Skeletal muscle satellite cell (primary cell): ENCODE measurements at regions not wholly inside any gene's neighbourhood (a gene's known extent, or its start where the extent isn't known, plus 50 kb on each side); places are given as distances from the start of the nearest gene placed in this dataset.

ENCODE experiments used
- H3K27me3 ChIP-seq: 2 replicates; pipeline ENCODE4 v1.7.0; 2013; ENCODE audit warnings: low read length; ENCODE audit not compliant: control insufficient read depth, insufficient read depth
- H3K36me3 ChIP-seq: 2 replicates; pipeline ENCODE4 v1.7.0; 2013; ENCODE audit warnings: mild to moderate bottlenecking, control low read depth, low read length; ENCODE audit not compliant: insufficient read depth
- H3K4me1 ChIP-seq: 2 replicates; pipeline ENCODE4 v1.7.0; 2013; ENCODE audit warnings: low read length; ENCODE audit not compliant: control insufficient read depth, insufficient read depth
- H3K4me2 ChIP-seq: 2 replicates; pipeline ENCODE4 v1.7.0; 2013; ENCODE audit warnings: mild to moderate bottlenecking, low read length
- H3K4me3 ChIP-seq: 2 replicates; pipeline ENCODE4 v1.7.0; 2013; ENCODE audit warnings: low read length
- H3K9ac ChIP-seq: 2 replicates; pipeline ENCODE4 v1.7.0; 2013; ENCODE audit warnings: mild to moderate bottlenecking, low read depth, low read length, moderate library complexity
- H3K9me3 ChIP-seq: replicated peaks from 2 replicates; pipeline ENCODE4 v1.7.0; 2013; ENCODE audit warnings: mild to moderate bottlenecking, control low read depth, low read length

DNA sequence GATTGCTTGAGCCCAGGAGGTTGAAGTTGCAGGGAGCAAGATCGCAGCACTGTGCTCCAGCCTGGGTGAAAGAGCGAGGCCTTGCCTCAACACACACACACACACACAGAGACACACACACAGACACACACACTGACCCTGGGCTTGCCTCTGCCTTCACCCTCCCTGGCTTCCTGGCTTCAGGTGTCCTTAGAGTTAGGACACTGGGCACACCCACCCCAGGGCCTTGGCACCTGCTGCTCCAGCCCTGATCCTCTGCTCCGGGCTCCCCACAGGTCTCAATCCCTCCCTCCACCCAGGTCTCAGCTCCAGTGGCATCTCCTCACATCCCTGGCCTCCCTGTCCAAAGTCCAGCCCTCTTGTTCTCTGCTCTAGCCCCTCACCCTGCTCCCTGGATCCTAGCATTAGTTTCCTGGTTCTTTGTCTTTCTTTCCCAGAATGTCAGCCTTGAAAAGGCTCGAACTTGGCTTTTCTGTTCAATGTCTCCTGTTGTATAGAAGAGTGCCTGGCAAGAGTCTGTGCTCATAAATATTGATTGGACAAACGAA is 212.9 kb downstream of the C9orf50 start:
- Histone ChIP-seq H3K27me3 (peaks cover 6% of the 10 kb centered on the region), H3K36me3 (no peaks in the 10 kb centered on the region), H3K9me3 (no peaks in the 10 kb centered on the region), H3K4me3 (no peak overlapping the region), H3K4me2 (no peak overlapping the region), H3K4me1 (peaks cover 7% of the 10 kb centered on the region), H3K9ac (no peak overlapping the region)

DNA sequence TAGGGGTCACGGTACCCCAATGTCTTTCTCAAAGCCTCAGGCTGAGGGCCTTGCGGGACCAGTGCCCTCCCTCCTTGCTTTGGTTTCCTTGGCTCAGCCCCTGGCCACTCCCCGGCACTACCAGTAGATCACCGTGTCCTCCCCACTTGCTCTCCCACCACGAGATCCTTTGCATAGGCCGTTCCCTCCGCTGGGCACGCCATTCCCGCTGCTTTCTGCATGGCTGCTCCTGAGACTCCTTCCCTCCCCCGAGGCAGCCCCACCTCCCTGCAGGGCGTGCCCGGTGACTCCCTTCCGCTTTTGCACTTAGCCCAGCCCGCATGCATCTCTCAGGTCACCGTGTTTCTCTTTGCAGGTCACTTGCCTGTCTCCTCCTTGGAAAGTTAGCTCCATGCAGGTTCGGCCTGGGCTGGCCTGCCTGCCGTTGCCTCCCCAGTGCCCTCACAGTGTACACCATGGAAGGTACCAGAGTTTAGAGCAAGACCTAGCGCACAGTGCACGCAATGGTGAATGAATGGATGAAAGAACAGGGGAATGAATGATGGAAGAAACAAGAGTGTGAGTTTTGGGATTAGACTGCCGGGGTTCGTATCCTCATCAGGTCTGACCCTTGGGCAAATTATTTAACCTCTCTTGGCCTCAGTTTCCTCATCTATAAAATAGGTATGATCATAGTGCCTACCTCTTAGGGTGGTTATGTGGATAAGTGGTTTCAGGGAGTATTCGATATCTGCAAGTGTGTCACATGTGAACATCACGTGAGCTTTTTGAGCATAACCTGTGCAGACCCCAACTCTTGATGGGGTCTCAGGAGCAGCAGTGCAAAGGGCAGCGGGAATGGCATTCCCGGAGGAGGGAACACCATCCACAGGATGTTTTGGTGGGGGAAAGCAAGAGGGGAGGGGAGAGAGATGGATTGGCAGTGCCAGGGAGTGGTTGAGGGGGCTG is 214.3 kb downstream of the C9orf50 start:
- Histone ChIP-seq H3K4me2 (no peak overlapping the region), H3K9me3 (no peaks in the 10 kb centered on the region), H3K9ac (no peak overlapping the region), H3K4me3 (no peak overlapping the region), H3K27me3 (peaks cover 6% of the 10 kb centered on the region), H3K36me3 (no peaks in the 10 kb centered on the region), H3K4me1 (no peaks in the 10 kb centered on the region)

DNA sequence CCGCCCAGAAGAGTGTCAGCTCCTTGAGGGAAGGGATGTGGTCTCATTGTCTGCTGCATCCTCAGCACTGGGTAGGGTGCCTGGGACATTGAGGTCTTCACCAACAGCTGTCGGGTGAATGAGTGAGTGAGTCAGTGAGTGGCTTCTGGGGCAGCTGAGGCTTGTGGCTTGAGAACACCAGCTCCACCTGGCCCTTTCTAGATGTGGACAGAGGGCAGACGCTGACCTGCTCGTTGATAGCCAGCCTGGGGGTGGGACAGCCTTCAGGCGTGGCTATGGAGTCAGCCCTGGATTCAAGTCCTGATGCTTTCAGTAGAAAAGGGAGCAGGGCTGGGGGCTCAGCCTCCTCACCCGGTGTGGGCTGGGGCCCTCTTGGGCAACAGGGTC is 215.1 kb downstream of the C9orf50 start:
- H3K9ac ChIP-seq = no peak overlapping the region
- H3K36me3 ChIP-seq = no peaks in the 10 kb centered on the region
- no peaks in the 10 kb centered on the region for H3K9me3 ChIP-seq
- H3K4me1 ChIP-seq = no peaks in the 10 kb centered on the region
- peaks cover 6% of the 10 kb centered on the region for H3K27me3 ChIP-seq
- H3K4me2 ChIP-seq = no peak overlapping the region
- no peak overlapping the region for H3K4me3 ChIP-seq

DNA sequence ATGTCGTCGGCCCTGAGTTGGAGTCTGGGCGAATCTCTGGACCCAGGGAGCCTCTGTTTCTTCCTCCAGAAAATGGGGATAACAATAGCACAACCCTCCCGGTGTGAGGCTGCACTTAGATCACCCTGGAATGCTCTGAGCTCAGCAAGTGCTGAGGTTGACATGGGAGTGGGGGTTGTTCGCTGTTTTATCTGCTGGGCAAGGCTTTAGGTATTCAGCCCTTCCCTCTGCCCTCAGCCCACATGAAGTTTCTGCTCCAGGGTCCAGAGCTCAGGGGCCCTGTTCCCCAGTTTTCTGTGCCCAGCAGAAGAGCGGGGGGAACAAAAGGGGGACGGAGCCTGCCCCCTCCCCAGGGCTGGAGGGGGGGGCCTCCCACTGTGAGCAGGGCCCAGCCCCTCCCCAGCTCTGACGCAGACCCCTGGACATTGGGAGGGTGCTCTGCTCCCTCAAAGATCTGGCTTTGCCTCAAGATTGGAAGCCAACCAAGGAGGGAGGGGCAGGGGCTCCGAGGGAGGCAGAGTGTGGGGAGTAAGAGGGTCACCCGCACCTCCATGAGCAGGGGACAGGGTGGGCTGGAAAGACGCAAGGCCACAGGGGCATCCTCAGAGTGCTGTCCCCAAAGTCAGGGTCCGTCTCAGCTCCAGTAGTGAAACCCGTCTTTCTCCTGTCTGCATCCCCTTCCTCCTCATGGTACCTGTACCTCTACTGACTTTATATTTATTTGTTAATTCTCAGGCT is 215.6 kb downstream of the C9orf50 start:
- Histone ChIP-seq H3K4me1 (no peaks in the 10 kb centered on the region), H3K27me3 (peaks cover 6% of the 10 kb centered on the region), H3K9ac (no peak overlapping the region), H3K9me3 (no peaks in the 10 kb centered on the region), H3K4me2 (no peak overlapping the region), H3K4me3 (no peak overlapping the region), H3K36me3 (no peaks in the 10 kb centered on the region)

DNA sequence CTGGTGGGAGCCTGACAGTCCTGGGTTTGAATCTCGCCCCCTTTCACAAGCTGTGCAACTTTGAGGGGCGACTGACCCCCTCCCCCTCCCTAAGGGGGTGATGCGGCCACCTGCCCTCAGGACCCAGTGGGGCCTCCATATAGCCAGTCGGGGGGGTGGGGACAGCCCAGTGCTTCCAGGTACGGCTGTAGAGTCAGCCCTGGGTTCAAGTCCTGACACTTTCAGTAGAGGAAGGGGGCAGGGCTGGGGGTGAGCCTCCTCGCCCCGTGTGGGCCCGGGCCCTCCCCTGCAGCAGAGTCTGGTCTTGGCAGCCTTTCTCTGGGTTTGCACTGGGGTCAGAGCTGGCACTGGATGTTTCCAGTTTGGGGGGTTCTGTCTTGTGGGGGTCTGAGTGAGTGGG is 216.3 kb downstream of the C9orf50 start:
- H3K27me3 ChIP-seq = peaks cover 6% of the 10 kb centered on the region
- H3K9ac ChIP-seq = no peak overlapping the region
- no peaks in the 10 kb centered on the region for H3K36me3 ChIP-seq
- H3K9me3 ChIP-seq = no peaks in the 10 kb centered on the region
- H3K4me2 ChIP-seq = no peak overlapping the region
- H3K4me1 ChIP-seq = no peaks in the 10 kb centered on the region
- no peak overlapping the region for H3K4me3 ChIP-seq

DNA sequence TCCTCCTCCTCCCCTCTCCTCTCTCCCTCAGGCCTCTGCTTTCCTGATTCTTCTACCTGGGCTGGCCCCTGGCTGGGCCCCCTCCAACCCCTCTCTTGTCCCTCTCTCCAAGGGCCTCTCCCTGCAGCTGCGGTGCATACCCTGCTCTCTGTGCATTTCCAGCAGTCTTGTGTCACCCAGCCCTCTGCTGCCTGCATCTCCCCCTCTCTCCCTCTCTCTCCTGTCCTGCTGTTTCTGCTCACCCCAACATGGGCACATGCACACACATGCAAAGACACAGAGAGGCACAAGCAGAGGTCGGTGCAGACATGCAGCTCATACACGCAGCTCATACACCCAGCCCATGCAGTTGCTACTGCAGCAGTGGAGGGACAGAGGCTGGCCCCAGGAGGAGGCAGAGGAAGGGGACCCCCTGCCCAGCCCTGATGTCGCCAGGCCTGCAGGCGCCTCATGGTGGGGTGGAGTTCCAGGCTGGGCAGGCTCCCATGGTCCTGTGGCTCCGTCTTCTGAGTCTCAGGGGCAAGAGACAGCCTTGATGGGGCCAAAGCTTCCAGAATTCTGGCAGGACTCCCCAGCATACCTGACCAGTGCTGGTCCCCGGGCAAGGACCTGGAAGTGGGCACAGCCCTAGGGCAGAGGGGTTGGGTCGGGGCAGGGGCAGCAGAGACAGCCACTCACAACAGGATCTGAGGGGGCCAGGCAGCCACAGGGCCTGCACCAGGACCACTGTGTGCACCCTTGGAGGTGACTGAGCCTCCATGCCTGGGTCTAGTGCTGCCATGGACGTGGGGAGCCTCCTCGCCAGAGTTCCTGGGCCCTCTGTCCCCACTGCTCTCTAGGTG is 216.9 kb downstream of the C9orf50 start:
- Histone ChIP-seq H3K4me1 (no peaks in the 10 kb centered on the region), H3K4me3 (no peak overlapping the region), H3K9ac (no peak overlapping the region), H3K4me2 (no peak overlapping the region), H3K9me3 (no peaks in the 10 kb centered on the region), H3K36me3 (no peaks in the 10 kb centered on the region), H3K27me3 (peaks cover 6% of the 10 kb centered on the region)

DNA sequence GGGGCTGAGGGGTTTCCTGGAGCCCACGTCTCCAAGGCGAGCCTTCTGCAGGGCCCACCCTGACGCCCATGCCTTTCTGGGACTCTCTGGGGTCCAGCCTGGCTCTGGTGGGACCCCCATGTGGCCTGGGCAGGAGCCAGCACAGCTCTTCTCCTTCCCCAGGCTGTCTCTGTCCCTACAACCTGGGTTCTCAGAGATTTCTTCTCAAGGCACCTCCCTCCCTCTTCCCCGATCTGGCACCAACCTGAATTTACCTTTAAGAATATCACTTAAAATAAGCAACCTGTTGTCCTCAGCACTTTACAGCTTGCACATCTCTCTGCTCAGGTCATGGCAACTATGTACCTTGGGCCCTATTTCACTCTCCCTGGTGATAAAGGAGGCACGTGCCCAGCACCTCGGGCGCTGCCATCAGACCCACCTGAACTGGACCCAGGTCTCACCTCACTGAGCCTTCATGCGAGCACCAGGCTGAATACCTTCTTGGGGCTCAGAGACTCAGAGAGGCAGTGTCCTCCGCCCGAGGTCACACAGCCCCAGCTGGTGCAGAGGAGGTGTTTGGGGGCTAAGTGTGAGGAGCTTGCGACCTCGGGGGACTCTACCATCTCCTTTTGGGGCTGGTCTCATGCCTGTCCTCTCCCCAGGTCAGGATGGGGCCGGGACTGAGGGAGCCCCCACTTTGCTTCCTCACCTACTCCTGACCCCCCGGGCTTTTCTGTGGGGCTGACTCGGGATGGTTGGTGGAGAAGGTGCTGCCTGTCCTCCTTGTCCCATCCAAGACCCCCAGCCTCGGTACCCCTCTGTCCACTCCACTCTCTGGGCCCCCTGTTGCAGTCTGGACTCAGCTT is 217.7 kb downstream of the C9orf50 start:
- Histone ChIP-seq H3K27me3 (peaks cover 6% of the 10 kb centered on the region), H3K9me3 (no peaks in the 10 kb centered on the region), H3K36me3 (no peaks in the 10 kb centered on the region), H3K4me2 (no peak overlapping the region), H3K9ac (no peak overlapping the region), H3K4me1 (no peaks in the 10 kb centered on the region), H3K4me3 (no peak overlapping the region)

DNA sequence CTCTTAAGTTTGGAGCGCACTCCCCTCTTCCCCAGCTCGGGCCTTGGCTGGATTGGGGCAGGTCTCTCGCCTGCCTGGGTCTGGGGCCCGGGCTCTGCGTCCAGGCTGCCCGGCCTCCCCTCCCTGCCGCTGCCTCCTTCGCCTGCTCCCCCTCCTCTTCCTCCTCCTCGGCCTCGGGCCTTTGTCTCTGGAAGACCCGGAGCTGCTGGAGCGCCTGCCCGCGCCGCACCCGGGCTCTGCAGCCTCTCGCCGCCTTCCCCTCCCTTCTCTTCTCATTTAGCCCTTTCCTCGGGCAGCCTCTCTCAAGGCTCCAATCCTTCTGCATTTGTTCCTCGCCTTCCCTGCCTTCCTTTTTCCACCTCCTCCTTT is 218.5 kb downstream of the C9orf50 start:
- Histone ChIP-seq H3K9ac (no peak overlapping the region), H3K4me3 (no peak overlapping the region), H3K27me3 (peaks cover 11% of the 10 kb centered on the region), H3K4me1 (no peaks in the 10 kb centered on the region), H3K4me2 (no peak overlapping the region), H3K36me3 (no peaks in the 10 kb centered on the region), H3K9me3 (no peaks in the 10 kb centered on the region)

DNA sequence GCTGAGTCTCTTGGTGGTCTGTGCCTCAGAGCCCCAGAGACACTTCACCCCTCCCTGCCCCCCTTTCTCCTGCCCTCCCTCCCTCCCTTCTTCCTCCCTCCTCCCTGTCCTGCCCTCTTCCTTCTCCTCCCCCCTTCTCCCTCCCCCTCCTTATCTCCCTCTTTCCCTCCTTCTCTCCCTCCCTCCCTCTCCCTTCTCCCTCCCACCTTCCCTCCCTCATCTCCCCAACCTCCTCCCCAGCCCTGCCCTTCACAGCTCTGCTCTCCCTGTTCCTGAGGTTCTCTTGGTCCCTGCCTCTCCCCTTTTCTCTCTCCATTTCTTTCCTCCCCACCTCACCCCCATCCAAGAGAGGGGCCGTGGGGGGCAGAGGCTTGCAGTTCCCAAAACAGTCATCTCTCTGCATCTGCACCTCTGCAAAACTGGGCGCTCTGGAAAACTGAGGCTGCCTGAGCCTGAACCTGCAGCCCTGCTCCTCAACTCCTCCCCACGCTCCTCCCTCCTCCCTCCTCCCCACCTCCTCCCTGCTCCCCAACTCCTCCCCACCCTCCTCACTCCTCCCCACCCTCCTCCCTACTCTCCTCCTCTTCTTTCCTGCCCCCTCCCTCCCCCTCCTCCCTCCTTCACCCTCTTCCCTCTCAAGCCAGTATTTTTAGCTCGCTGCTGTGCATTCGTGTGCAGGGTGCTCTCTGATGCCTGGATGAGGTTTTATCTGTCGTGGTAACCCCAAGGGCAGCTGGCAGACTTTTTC is 219.1 kb downstream of the C9orf50 start:
- Histone ChIP-seq H3K4me2 (no peak overlapping the region), H3K36me3 (no peaks in the 10 kb centered on the region)

DNA sequence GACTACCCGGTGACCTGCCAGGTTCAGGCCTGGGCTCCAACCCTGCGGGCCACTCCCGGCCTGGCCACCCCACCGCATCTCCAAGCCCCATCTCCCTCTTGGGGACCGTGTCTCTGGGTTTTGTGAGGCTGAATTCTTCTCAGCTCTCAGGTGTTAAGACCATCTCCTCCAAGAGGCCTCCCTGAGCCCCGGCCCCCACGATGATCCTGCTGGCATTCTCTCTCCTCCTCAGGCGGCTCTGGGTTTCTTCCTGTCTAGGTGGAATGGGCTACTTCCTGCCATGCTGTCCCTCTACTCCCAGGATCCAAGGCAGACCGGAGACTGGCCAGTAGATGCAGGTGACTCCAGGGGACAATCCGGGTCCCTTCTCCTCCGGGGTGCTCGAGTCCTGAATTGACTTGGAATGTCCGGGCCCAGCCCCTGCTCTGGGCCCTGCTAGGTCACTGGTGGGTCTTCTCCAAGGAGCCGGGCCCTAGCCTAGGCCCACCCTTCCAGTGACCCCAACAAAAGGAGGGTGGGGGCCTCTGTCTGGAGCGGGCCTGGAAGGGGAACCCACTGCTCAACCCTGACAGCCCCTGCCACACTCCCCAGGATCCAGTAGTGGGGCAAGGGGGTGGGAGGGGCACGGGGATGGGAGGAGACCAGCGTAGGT is 219.8 kb downstream of the C9orf50 start:
- Histone ChIP-seq H3K4me1 (no peaks in the 10 kb centered on the region), H3K9me3 (no peaks in the 10 kb centered on the region), H3K4me2 (no peak overlapping the region), H3K9ac (no peak overlapping the region), H3K36me3 (no peaks in the 10 kb centered on the region), H3K4me3 (no peak overlapping the region), H3K27me3 (peaks cover 17% of the 10 kb centered on the region)

More for the DNA sequence above, 219.1 kb downstream of the C9orf50 start:
- H3K4me3 ChIP-seq = no peak overlapping the region
- no peaks in the 10 kb centered on the region for H3K9me3 ChIP-seq
- H3K27me3 ChIP-seq = peaks cover 11% of the 10 kb centered on the region
- no peak overlapping the region for H3K9ac ChIP-seq
- no peaks in the 10 kb centered on the region for H3K4me1 ChIP-seq
